Loucy (cell line): ENCODE measurements at regions not wholly inside any gene's neighbourhood (a gene's known extent, or its start where the extent isn't known, plus 50 kb on each side); places are given as distances from the start of the nearest gene placed in this dataset.
"Not testable (repeated sequence)": the region's sequence is repeated elsewhere in the genome, so short reads cannot be mapped to it uniquely, and the experiment has no call there.

Experiments used
- H2AFZ ChIP-seq: fragments of 200-600 bp; sonication (generic); 2 replicates; pipeline ENCODE4 v1.6.0; 2016; ENCODE audit warnings: antibody characterized with exemption, mild to moderate bottlenecking, low read length, moderate library complexity
- H3F3A ChIP-seq: fragments of 200-600 bp; 2 replicates; pipeline ENCODE4 v1.6.0; 2016; ENCODE audit warnings: antibody characterized with exemption, low read depth, mild to moderate bottlenecking
- H3K27me3 ChIP-seq: fragments of 200-600 bp; sonication (generic); 2 replicates; pipeline ENCODE4 v1.6.1; 2014; ENCODE audit warnings: low read length, mild to moderate bottlenecking; ENCODE audit not compliant: insufficient read depth, poor library complexity, severe bottlenecking
- H3K36me3 ChIP-seq: fragments of 200-600 bp; sonication (generic); 2 replicates; pipeline ENCODE4 v1.6.1; 2016; ENCODE audit warnings: low read length; ENCODE audit not compliant: insufficient read depth
- H3K4me1 ChIP-seq: fragments of 200-600 bp; sonication (generic); 2 replicates; pipeline ENCODE4 v1.5.1; 2014; ENCODE audit warnings: low read length, mild to moderate bottlenecking; ENCODE audit not compliant: insufficient read depth, poor library complexity, severe bottlenecking
- H3K4me2 ChIP-seq: fragments of 200-600 bp; sonication (generic); 2 replicates; pipeline ENCODE4 v1.6.0; 2014; ENCODE audit warnings: antibody characterized with exemption, low read length, low read depth, mild to moderate bottlenecking; ENCODE audit not compliant: poor library complexity, severe bottlenecking
- H3K4me3 ChIP-seq: fragments of 200-600 bp; sonication (generic); 2 replicates; pipeline ENCODE4 v1.5.1; 2014; ENCODE audit warnings: low read length, mild to moderate bottlenecking, mixed read lengths; ENCODE audit not compliant: poor library complexity, severe bottlenecking
- H3K79me2 ChIP-seq: fragments of 200-600 bp; sonication (generic); 2 replicates; pipeline ENCODE4 v1.6.1; 2014; ENCODE audit warnings: low read length; ENCODE audit not compliant: insufficient read depth
- H3K9ac ChIP-seq: fragments of 200-600 bp; sonication (generic); 2 replicates; pipeline ENCODE4 v1.6.0; 2014; ENCODE audit warnings: mild to moderate bottlenecking, low read depth, low read length, moderate library complexity; ENCODE audit not compliant: poor library complexity, severe bottlenecking
- H3K9me2 ChIP-seq: fragments of 200-600 bp; sonication (generic); replicated peaks from 2 replicates; pipeline ENCODE4 v1.6.1; 2016; ENCODE audit warnings: low read depth, low read length, mixed read lengths
- H3K9me3 ChIP-seq: fragments of 200-600 bp; sonication (generic); 2 replicates; pipeline ENCODE4 v1.6.1; 2014; ENCODE audit warnings: mild to moderate bottlenecking, antibody characterized with exemption, low read length, low read depth; ENCODE audit not compliant: insufficient read depth
- H4K20me1 ChIP-seq: fragments of 200-600 bp; sonication (generic); 2 replicates; pipeline ENCODE4 v1.6.0; 2014; ENCODE audit warnings: antibody characterized with exemption, low read length, mild to moderate bottlenecking; ENCODE audit not compliant: insufficient read depth, poor library complexity, severe bottlenecking
- EZH2phosphoT487 ChIP-seq: fragments of 200-600 bp; IDR thresholded peaks from 2 replicates; pipeline ENCODE4 v1.6.1; 2018; ENCODE audit warnings: antibody characterized with exemption, mild to moderate bottlenecking, moderate library complexity, borderline replicate concordance
- TF ChIP-seq, protein P1 (sequence below): fragments of 200-600 bp; sonication (generic); conservative IDR thresholded peaks from 2 replicates; pipeline ENCODE4 v1.5.1; 2014; ENCODE audit warnings: mild to moderate bottlenecking, antibody characterized with exemption, low read length

DNA sequence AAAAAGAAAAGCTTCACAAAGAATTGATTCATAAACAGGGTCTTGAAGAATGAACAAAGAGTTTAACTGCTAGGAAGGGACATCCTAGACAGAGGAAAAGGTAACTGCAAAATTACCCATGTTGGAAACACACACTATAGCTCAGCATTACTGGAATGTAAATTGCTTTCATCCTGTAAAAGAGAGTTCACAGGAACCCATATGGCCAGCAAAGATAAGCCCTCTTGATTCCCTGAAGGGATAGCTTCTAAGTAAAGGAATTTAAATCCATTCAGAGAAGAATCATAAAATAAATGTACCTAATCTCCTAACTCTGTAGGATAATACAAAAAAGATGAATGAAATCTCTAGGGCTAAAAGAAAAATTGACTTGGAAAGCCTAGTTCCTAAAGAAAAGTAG lies 107.1 kb upstream of the INTU start:
- Histone ChIP-seq H3K36me3 (no peaks in the 10 kb centered on the region), H3K9me2 (no peaks in the 10 kb centered on the region), H3K4me3 (no peak overlapping the region), H3K4me1 (no peaks in the 10 kb centered on the region), H3K79me2 (no peaks in the 10 kb centered on the region), H4K20me1 (no peaks in the 10 kb centered on the region), H3K4me2 (no peak overlapping the region), H2AFZ (no peak overlapping the region), H3F3A (no peaks in the 10 kb centered on the region), H3K27me3 (no peaks in the 10 kb centered on the region), H3K9me3 (no peaks in the 10 kb centered on the region), H3K9ac (no peak overlapping the region)
- TF ChIP-seq EZH2phosphoT487: no peak
- TF ChIP-seq, protein P1, sequence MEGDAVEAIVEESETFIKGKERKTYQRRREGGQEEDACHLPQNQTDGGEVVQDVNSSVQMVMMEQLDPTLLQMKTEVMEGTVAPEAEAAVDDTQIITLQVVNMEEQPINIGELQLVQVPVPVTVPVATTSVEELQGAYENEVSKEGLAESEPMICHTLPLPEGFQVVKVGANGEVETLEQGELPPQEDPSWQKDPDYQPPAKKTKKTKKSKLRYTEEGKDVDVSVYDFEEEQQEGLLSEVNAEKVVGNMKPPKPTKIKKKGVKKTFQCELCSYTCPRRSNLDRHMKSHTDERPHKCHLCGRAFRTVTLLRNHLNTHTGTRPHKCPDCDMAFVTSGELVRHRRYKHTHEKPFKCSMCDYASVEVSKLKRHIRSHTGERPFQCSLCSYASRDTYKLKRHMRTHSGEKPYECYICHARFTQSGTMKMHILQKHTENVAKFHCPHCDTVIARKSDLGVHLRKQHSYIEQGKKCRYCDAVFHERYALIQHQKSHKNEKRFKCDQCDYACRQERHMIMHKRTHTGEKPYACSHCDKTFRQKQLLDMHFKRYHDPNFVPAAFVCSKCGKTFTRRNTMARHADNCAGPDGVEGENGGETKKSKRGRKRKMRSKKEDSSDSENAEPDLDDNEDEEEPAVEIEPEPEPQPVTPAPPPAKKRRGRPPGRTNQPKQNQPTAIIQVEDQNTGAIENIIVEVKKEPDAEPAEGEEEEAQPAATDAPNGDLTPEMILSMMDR: no peak

DNA sequence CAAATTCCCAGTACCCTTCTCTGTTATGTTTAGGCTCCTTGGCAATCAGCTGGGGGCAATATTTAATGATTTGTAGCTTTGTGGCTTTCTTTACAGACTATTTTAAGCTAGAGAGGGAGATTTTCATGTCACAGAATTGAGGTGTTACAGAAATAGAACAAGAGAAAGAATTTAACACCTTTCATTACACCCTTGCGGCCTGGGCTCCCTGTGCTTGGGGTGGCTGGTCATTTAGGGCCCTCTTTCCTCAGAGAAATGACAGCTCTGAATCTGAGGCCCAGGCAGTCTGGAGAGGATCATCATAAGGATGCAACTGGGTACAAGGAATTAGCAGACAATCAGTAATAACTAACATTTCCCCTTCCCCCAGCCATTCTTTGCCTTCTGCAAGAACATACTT lies 104.5 kb upstream of the INTU start:
- no peak overlapping the region for H2AFZ ChIP-seq
- no peaks in the 10 kb centered on the region for H3K27me3 ChIP-seq
- no peaks in the 10 kb centered on the region for H3K79me2 ChIP-seq
- H3F3A ChIP-seq: no peaks in the 10 kb centered on the region
- no peak overlapping the region for H3K4me3 ChIP-seq
- no peaks in the 10 kb centered on the region for H3K36me3 ChIP-seq
- no peaks in the 10 kb centered on the region for H3K4me1 ChIP-seq
- H3K9me3 ChIP-seq: no peaks in the 10 kb centered on the region
- no peaks in the 10 kb centered on the region for H4K20me1 ChIP-seq
- no peak overlapping the region for H3K9ac ChIP-seq
- H3K4me2 ChIP-seq: no peak overlapping the region
- H3K9me2 ChIP-seq: no peaks in the 10 kb centered on the region
- TF ChIP-seq, protein P1: no peak
- TF ChIP-seq EZH2phosphoT487: no peak

DNA sequence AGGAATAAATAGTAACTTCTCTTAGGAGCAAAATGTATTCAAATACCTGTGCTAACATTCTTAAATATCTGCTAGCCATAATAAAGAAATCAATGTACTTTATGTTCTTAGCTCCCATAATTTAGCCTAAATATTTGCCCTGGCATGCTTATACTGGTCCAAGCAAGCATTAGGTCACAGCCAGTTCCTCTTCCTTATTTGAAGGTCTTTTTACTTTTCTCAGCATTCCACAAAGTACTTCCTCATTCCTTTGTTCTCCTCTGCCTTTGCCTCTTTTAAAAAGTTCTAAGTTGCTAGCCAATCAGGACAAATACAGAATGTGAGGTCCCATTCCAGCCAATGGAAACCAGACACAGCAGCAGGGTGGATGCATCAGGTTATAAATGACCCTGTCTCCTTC lies 102.9 kb upstream of the INTU start:
- H3K4me3 ChIP-seq, H4K20me1 ChIP-seq, H3F3A ChIP-seq, H3K79me2 ChIP-seq, H3K9ac ChIP-seq, H3K36me3 ChIP-seq, H3K27me3 ChIP-seq, H3K9me3 ChIP-seq, H3K9me2 ChIP-seq, H2AFZ ChIP-seq, H3K4me1 ChIP-seq, H3K4me2 ChIP-seq: not testable (repeated sequence)

DNA sequence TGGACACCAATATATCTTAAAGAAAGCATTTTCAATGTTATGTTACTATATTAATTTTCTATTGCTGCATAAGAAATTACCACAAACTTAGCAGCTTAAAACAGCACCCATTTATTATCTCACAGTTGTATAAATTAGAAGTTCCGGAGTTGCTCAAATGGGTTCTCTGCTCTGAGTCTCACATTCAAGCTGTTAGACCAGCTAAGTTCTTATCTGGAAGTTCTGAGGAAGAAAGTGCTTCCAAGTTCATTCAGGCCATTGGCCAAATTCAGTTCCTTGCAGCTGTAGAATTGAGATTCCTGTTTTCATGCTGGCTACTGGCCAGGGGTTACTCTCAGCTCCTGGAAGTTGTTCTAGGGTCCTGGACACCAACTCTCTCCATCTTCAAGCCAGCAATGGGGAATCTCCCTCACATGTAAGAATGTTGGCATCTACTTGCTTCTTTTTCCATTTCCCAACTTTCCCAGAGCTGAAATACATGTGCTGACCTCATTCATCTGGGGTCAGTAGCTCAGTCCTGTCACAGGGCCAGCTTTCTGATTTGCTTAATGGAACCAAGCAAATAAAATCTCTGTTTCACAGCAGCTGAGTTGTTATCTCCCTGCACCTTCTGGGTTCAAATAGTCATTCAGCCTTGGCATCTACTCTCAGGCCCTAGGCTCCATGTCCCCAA lies 99.6 kb upstream of the INTU start:
- H3K79me2 ChIP-seq: no peaks in the 10 kb centered on the region
- no peak overlapping the region for H3K9ac ChIP-seq
- H3K9me2 ChIP-seq: no peaks in the 10 kb centered on the region
- H3K27me3 ChIP-seq: no peaks in the 10 kb centered on the region
- H3F3A ChIP-seq: no peaks in the 10 kb centered on the region
- no peaks in the 10 kb centered on the region for H3K4me1 ChIP-seq
- no peaks in the 10 kb centered on the region for H4K20me1 ChIP-seq
- no peaks in the 10 kb centered on the region for H3K9me3 ChIP-seq
- no peaks in the 10 kb centered on the region for H3K36me3 ChIP-seq
- H3K4me3 ChIP-seq: no peak overlapping the region
- no peak for TF ChIP-seq EZH2phosphoT487
- TF ChIP-seq, protein P1: no peak
- H3K4me2 ChIP-seq: no peak overlapping the region
- no peak overlapping the region for H2AFZ ChIP-seq
